HL-60 (cell line): ENCODE measurements at regions not wholly inside any gene's neighbourhood (a gene's known extent, or its start where the extent isn't known, plus 50 kb on each side); places are given as distances from the start of the nearest gene placed in this dataset.

Experiments
- DNase-seq, 2 experiments: peaks; one replicate each; pipeline ENCODE4 v3.0.0-alpha.2; 2010 to 2020; ENCODE audit warnings: low read depth in 1 of 2, low spot score in 1 of 2
- H3K27ac ChIP-seq: fragments of 250-450 bp; sonication (Bioruptor Pico); replicated peaks from 2 replicates; pipeline ENCODE4 v1.5.1; 2020; ENCODE audit warnings: mild to moderate bottlenecking, moderate library complexity
- H3K27me3 ChIP-seq: fragments of 250-450 bp; sonication (Bioruptor Pico); 2 replicates; pipeline ENCODE4 v1.5.1; 2021; ENCODE audit warnings: mild to moderate bottlenecking, moderate library complexity; ENCODE audit not compliant: insufficient read depth, poor library complexity, severe bottlenecking
- H3K4me3 ChIP-seq: replicated peaks from 2 replicates; pipeline ENCODE4 v1.5.1; 2011; ENCODE audit warnings: mild to moderate bottlenecking, control low read depth, low read length; ENCODE audit not compliant: insufficient read depth
- CTCF ChIP-seq: IDR thresholded peaks from one replicate; pipeline ENCODE4 v1.5.1; 2011; ENCODE audit warnings: low read length, control low read depth, inconsistent platforms; ENCODE audit not compliant: insufficient read depth
- GABPA ChIP-seq: IDR thresholded peaks from 2 replicates; pipeline ENCODE4 v1.6.1; 2012; ENCODE audit warnings: low read depth
- POLR2AphosphoS5 ChIP-seq: IDR thresholded peaks from 2 replicates; pipeline ENCODE4 v1.6.1; 2012; ENCODE audit warnings: low read depth
- REST ChIP-seq: IDR thresholded peaks from 2 replicates; pipeline ENCODE4 v1.6.1; 2012; ENCODE audit warnings: low read depth; ENCODE audit not compliant: insufficient replicate concordance
- SPI1 ChIP-seq: IDR thresholded peaks from 2 replicates; pipeline ENCODE4 v1.6.1; 2012; ENCODE audit warnings: low read depth, mild to moderate bottlenecking, borderline replicate concordance

GRCh38 chr2:236820763-236821344 is 251.2 kb downstream of the ACKR3 start:
- Histone ChIP-seq H3K27ac (no peak overlapping the region), H3K27me3 (no peaks in the 10 kb centered on the region), H3K4me3 (no peak overlapping the region)
- TF ChIP-seq POLR2AphosphoS5 (no peak), GABPA (no peak), SPI1 (no peak)
- no peak for DNase-seq

DNA sequence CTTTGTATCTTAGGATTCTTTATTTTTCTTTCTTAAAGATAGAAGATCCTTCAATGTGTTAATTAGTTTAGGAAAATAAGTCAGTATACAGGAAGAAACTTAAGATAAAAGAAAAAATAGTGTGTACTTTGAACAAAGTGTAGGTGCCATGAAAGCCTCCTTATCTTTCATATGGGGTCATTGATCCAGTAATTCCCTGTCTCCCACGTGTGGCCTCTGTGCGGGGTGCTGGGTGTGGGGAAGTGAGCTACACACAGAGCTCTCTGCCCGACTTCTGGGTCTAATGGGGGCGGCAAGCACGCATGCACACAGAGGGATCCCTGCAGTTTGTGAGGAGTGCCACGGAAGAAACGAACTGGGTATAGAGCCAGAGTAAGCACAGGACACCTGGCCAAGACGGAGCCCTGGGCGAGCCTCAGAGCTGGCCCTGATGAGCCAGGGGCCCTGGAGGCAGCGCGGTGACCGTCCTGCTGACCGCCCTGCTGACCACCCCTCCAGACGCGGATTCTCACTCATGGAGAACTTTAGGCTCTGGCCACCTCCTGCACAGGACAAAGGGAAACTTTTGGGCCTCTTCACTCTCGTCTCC is 253.5 kb downstream of the ACKR3 start:
- no peaks in the 10 kb centered on the region for H3K27me3 ChIP-seq
- H3K27ac ChIP-seq = no peak overlapping the region
- H3K4me3 ChIP-seq = no peak overlapping the region
- TF ChIP-seq POLR2AphosphoS5 = no peak
- no peak for TF ChIP-seq CTCF
- no peak for TF ChIP-seq REST
- no peak for TF ChIP-seq SPI1
- no peak for TF ChIP-seq GABPA
- DNase-seq = no peak

GRCh38 chr2:236823963-236824362 is 254.3 kb downstream of the ACKR3 start:
- Histone ChIP-seq H3K4me3 (no peak overlapping the region), H3K27ac (no peak overlapping the region)
- DNase-seq = no peak

GRCh38 chr2:236824836-236825235 is 255.2 kb downstream of the ACKR3 start:
- Histone ChIP-seq H3K4me3 (no peak overlapping the region), H3K27ac (no peak overlapping the region), H3K27me3 (no peaks in the 10 kb centered on the region)
- no peak for DNase-seq
- TF ChIP-seq GABPA (no peak), POLR2AphosphoS5 (no peak), CTCF (no peak), SPI1 (no peak), REST (no peak)

More at GRCh38 chr2:236823963-236824362, 254.3 kb downstream of the ACKR3 start:
- no peaks in the 10 kb centered on the region for H3K27me3 ChIP-seq
- TF ChIP-seq SPI1 (no peak), GABPA (no peak), CTCF (no peak)
